ENCODE measurements at regions not wholly inside any gene's neighbourhood (a gene's known extent, or its start where the extent isn't known, plus 50 kb on each side); places are given as distances from the start of the nearest gene placed in this dataset.

DNA sequence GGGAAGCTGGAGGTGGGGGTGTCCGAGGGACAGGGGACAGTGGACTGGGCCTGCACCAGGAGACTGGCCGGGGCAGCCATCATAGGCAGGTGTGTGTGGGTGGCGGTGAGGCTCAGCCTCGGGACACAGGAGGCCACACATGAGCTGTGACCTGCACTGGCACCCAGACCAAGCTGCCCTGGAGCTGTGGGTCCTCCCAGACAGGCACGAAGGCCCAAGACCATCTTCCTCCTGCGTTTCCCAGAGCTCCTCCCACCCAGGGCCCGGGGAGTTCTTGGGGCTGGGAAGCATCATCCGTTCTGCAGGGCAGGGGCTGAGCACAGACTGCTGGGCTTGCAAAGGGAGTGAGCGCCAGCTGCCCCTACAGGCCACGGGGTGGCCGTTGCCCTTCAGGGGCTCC, 87.4 kb downstream of the PDGFA start:
- no peak overlapping the region for H3K27ac ChIP-seq
- TF ChIP-seq, protein P1, sequence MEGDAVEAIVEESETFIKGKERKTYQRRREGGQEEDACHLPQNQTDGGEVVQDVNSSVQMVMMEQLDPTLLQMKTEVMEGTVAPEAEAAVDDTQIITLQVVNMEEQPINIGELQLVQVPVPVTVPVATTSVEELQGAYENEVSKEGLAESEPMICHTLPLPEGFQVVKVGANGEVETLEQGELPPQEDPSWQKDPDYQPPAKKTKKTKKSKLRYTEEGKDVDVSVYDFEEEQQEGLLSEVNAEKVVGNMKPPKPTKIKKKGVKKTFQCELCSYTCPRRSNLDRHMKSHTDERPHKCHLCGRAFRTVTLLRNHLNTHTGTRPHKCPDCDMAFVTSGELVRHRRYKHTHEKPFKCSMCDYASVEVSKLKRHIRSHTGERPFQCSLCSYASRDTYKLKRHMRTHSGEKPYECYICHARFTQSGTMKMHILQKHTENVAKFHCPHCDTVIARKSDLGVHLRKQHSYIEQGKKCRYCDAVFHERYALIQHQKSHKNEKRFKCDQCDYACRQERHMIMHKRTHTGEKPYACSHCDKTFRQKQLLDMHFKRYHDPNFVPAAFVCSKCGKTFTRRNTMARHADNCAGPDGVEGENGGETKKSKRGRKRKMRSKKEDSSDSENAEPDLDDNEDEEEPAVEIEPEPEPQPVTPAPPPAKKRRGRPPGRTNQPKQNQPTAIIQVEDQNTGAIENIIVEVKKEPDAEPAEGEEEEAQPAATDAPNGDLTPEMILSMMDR (conservative IDR thresholded peaks at IDR 0.05) = no peak

DNA sequence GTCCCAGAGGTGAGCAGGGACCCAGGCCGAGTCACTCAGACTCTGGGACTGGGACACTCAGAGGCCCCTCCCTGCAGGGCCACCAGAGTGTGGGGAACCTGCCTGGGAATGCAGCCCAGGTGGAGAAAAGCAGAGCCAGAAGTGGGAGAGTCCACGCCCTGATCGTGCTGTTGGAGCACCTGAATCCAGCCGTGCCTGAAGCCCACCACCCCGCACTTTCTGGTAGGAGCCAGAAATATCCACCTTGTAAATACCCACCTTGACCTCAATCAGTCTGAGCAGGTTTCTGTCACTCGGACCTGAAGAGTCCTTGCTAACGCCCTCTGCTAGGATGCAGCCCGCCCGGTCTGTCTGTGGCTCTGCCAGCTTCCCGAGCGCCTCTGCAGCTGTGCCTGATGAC, 86.7 kb downstream of the PDGFA start:
- no peak overlapping the region for H3K27ac ChIP-seq
- TF ChIP-seq, protein P1 (conservative IDR thresholded peaks at IDR 0.05) = no peak

GRCh38 chr7:433558-433957, 86.1 kb downstream of the PDGFA start:
- H3K27ac ChIP-seq = no peak overlapping the region
- TF ChIP-seq, protein P1 (conservative IDR thresholded peaks at IDR 0.05) = no peak

GRCh38 chr7:434891-435629, 84.6 kb downstream of the PDGFA start:
- peak overlapping the region; percentile 64 for H3K27ac ChIP-seq
- TF ChIP-seq, protein P1 (conservative IDR thresholded peaks at IDR 0.05) = no peak

DNA sequence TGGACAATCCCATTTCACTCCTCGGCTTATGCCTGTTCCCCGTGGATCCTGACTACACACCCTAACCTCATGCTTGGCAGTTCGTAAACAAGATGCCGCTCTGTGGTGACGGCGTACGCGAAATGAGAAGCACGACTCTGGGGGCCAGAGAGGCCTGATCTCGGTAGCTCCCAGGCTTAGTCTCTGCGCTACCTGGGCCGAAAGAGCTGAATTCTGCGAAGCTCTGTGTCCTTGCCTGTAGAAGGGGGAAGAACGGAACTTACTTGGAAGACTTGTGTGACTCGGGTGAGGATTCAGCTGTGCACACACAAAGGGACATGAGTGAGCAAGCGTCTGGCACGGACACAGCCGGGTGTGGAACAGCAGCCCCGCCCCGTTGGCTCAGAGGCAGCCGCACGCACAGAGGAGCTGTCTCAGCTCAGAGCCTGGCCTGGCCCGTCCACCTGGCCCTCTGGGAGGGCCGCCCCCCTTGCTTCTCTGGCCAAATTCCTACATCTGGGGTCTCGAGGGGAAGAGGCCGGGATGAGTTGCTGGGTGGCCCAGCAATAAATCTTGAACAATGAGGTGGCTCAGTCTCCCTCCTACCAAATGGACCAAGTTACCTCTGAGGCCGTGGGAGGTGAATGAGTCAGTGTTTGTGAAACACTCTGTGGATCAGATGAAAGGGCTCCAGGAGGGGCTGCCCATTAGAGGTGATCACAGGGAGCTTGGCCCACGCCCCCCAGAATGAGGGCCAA, 83.8 kb downstream of the PDGFA start:
- H3K27ac ChIP-seq = peak overlapping the region; percentile 64
- TF ChIP-seq, protein P1 (conservative IDR thresholded peaks at IDR 0.05) = no peak

DNA sequence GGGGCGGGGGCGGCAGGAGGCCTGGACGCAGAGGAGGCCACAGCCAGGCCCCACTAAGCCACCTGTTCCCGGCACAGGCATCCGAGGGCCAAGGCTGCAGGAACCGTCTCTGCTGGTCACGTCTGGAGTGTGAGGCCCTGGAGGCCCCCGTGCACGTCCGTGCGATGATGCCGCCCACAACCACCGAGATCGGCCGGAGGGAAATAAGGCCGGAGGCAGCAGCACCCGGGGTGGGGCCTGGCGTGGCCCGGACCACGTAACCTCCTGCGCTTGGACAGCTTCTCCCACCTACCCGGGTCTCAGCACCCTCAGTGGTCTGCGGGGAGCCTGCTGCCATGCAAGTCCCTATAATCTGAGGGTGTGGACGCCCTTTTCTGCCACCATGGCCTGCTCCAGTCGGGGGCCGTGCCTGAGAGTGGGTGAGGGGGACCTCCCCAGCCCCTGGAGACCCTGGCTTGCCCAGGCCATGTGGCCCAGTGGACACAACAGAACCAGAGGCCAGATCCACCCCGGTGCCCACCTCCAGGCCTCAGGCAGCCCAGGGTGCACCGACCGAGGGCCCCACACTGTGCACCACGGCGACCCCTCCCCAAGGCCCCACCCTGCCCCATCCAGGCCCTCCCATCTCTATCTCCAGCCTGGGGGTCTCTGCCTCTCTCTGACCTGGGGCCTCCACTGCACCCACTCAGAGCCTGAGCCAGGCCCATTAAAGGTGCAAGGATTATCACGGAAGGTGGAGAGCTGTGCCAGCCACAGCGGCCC, 83.1 kb downstream of the PDGFA start:
- peak overlapping the region; percentile 64 for H3K27ac ChIP-seq
- TF ChIP-seq, protein P1 (conservative IDR thresholded peaks at IDR 0.05) = no peak
